ENCODE measurements at regions not wholly inside any gene's neighbourhood (a gene's known extent, or its start where the extent isn't known, plus 50 kb on each side); places are given as distances from the start of the nearest gene placed in this dataset.

- TF ChIP-seq, protein P1, sequence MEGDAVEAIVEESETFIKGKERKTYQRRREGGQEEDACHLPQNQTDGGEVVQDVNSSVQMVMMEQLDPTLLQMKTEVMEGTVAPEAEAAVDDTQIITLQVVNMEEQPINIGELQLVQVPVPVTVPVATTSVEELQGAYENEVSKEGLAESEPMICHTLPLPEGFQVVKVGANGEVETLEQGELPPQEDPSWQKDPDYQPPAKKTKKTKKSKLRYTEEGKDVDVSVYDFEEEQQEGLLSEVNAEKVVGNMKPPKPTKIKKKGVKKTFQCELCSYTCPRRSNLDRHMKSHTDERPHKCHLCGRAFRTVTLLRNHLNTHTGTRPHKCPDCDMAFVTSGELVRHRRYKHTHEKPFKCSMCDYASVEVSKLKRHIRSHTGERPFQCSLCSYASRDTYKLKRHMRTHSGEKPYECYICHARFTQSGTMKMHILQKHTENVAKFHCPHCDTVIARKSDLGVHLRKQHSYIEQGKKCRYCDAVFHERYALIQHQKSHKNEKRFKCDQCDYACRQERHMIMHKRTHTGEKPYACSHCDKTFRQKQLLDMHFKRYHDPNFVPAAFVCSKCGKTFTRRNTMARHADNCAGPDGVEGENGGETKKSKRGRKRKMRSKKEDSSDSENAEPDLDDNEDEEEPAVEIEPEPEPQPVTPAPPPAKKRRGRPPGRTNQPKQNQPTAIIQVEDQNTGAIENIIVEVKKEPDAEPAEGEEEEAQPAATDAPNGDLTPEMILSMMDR (IDR thresholded peaks at IDR 0.05; ENCODE audit: low read depth, low read length, poor library complexity, severe bottlenecking), result no peak
- TF ChIP-seq EZH2phosphoT487 (IDR thresholded peaks at IDR 0.05; ENCODE audit: borderline replicate concordance, low read length), result no peak
- H3K27me3 ChIP-seq (ENCODE audit: control insufficient read depth, low read length), result no peaks in the 10 kb centered on the region
- no peak overlapping the region for H3K27ac ChIP-seq (ENCODE audit: low read depth, low read length)
- no peaks in the 10 kb centered on the region for H3F3A ChIP-seq (ENCODE audit: control insufficient read depth, insufficient read depth)
- H3K9me2 ChIP-seq (replicated peaks; ENCODE audit: control insufficient read depth, low read length), result no peaks in the 10 kb centered on the region
- no peaks in the 10 kb centered on the region for H3K79me2 ChIP-seq (ENCODE audit: control insufficient read depth, low read length)
- H3K4me3 ChIP-seq (ENCODE audit: low read length), result no peak overlapping the region
- peaks cover 33% of the 10 kb centered on the region for H3K4me1 ChIP-seq (ENCODE audit: control insufficient read depth, low read length)
- no peaks in the 10 kb centered on the region for H4K20me1 ChIP-seq (ENCODE audit: control insufficient read depth, insufficient read depth, low read depth, low read length)
- H3K4me2 ChIP-seq (ENCODE audit: low read length), result peak overlapping the region; percentile 12; the same call in 1 of the 2 replicates
- no peaks in the 10 kb centered on the region for H3K36me3 ChIP-seq (ENCODE audit: control insufficient read depth, low read length)
- no peaks in the 10 kb centered on the region for H3K9me3 ChIP-seq (ENCODE audit: control insufficient read depth, insufficient read depth, low read length)
Measured at GRCh38 chr3:188006726-188007393, 147.1 kb upstream of the LPP start.

GRCh38 chr3:188007897-188008296 is 146.1 kb upstream of the LPP start:
- Histone ChIP-seq H3K4me1 (ENCODE audit: control insufficient read depth, low read length) (peaks cover 23% of the 10 kb centered on the region), H4K20me1 (ENCODE audit: control insufficient read depth, insufficient read depth, low read depth, low read length) (no peaks in the 10 kb centered on the region), H3F3A (ENCODE audit: control insufficient read depth, insufficient read depth) (no peaks in the 10 kb centered on the region), H3K9me2 (replicated peaks; ENCODE audit: control insufficient read depth, low read length) (no peaks in the 10 kb centered on the region), H3K4me2 (ENCODE audit: low read length) (no peak overlapping the region), H3K79me2 (ENCODE audit: control insufficient read depth, low read length) (no peaks in the 10 kb centered on the region), H3K4me3 (ENCODE audit: low read length) (no peak overlapping the region), H3K36me3 (ENCODE audit: control insufficient read depth, low read length) (no peaks in the 10 kb centered on the region), H3K27me3 (ENCODE audit: control insufficient read depth, low read length) (no peaks in the 10 kb centered on the region), H3K27ac (ENCODE audit: low read depth, low read length) (no peak overlapping the region), H3K9me3 (ENCODE audit: control insufficient read depth, insufficient read depth, low read length) (no peaks in the 10 kb centered on the region)
- TF ChIP-seq, protein P1 (IDR thresholded peaks at IDR 0.05; ENCODE audit: low read depth, low read length, poor library complexity, severe bottlenecking), result no peak
- no peak for TF ChIP-seq EZH2phosphoT487 (IDR thresholded peaks at IDR 0.05; ENCODE audit: borderline replicate concordance, low read length)

DNA sequence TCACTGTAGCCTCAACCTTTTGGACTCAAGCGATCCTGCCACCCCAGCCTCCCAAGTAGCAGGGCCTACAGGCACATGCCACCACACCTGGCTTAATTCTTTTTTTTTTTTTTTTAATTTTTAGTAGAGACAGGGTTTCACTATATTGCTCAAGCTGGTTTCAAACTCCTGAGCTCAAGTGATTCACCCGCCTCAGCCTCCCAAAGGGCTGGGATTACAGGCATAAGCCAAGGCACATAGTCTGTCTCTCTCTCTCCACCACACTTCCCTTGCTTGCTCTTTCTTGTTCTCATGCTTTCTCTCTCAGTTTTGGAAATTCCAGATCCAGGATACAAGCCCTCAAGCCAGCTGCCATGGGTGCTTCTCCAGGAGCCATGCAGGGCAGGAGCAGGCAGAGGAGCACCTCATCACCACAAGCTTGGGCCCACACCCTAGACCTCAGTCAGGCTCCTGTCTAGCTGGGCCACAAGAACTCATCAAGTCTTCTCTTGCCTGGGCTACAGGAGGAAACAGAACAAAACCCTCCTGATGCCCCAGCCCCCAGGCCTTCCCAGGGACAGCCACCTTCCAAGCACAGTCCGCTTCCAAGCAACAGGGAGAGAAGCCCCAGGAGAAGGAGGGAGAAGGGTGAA is 145.3 kb upstream of the LPP start:
- Histone ChIP-seq H3K9me3 (ENCODE audit: control insufficient read depth, insufficient read depth, low read length) (no peaks in the 10 kb centered on the region), H3K4me2 (ENCODE audit: low read length) (no peak overlapping the region), H3K27ac (ENCODE audit: low read depth, low read length) (no peak overlapping the region), H4K20me1 (ENCODE audit: control insufficient read depth, insufficient read depth, low read depth, low read length) (no peaks in the 10 kb centered on the region), H3K36me3 (ENCODE audit: control insufficient read depth, low read length) (no peaks in the 10 kb centered on the region), H3K27me3 (ENCODE audit: control insufficient read depth, low read length) (no peaks in the 10 kb centered on the region), H3F3A (ENCODE audit: control insufficient read depth, insufficient read depth) (no peaks in the 10 kb centered on the region), H3K4me1 (ENCODE audit: control insufficient read depth, low read length) (peaks cover 15% of the 10 kb centered on the region), H3K4me3 (ENCODE audit: low read length) (no peak overlapping the region), H3K9me2 (replicated peaks; ENCODE audit: control insufficient read depth, low read length) (no peaks in the 10 kb centered on the region), H3K79me2 (ENCODE audit: control insufficient read depth, low read length) (no peaks in the 10 kb centered on the region)
- TF ChIP-seq, protein P1 (IDR thresholded peaks at IDR 0.05; ENCODE audit: low read depth, low read length, poor library complexity, severe bottlenecking), result no peak
- no peak for TF ChIP-seq EZH2phosphoT487 (IDR thresholded peaks at IDR 0.05; ENCODE audit: borderline replicate concordance, low read length)
